ENCODE measurements at regions not wholly inside any gene's neighbourhood (a gene's known extent, or its start where the extent isn't known, plus 50 kb on each side); places are given as distances from the start of the nearest gene placed in this dataset.
"Not testable (repeated sequence)": the region's sequence is repeated elsewhere in the genome, so short reads cannot be mapped to it uniquely, and the experiment has no call there.

- DNase-seq: peak; percentile 62
Measured at GRCh38 chr10:42690449-42691360, 52.3 kb upstream of the ZNF33B start.

- DNase-seq: peak; percentile 99
Measured at GRCh38 chr10:42691361-42692120, 53.2 kb upstream of the ZNF33B start.

- DNase-seq: no peak
Measured at GRCh38 chr10:42697926-42698325, 59.6 kb upstream of the ZNF33B start.

GRCh38 chr10:42707234-42707633 lies 68.9 kb upstream of the ZNF33B start:
- no peak for DNase-seq

- not testable (repeated sequence) for DNase-seq
Measured at GRCh38 chr10:42719339-42719738, 63.3 kb upstream of the BMS1 start.

- DNase-seq: no peak
Measured at GRCh38 chr10:42722575-42722974, 60.0 kb upstream of the BMS1 start.

- not testable (repeated sequence) for DNase-seq
Measured at GRCh38 chr10:42723549-42723948, 59.0 kb upstream of the BMS1 start.

GRCh38 chr10:42724660-42725059 lies 57.9 kb upstream of the BMS1 start:
- DNase-seq: not testable (repeated sequence)

- DNase-seq: no peak
Measured at GRCh38 chr10:42732266-42732665, 50.3 kb upstream of the BMS1 start.

Data from SHP77 treated with DMSO at 0.1 percent for 48 hours (cell line).